Activated CD4-positive, CD25-positive, alpha-beta regulatory T cell treated with anti-CD3 and anti-CD28 coated beads, Interleukin-2, amount 50 U/mL, for 24 hours (primary cell): ENCODE measurements at regions not wholly inside any gene's neighbourhood (a gene's known extent, or its start where the extent isn't known, plus 50 kb on each side); places are given as distances from the start of the nearest gene placed in this dataset.

Source experiments
- ATAC-seq, 2 donors: fragments of 150-1000 bp; cut with Tn5 transposase; one replicate each; pipeline ENCODE4 v1.10.0; 2021; ENCODE audit warnings: mild to moderate bottlenecking in 1 of 2, moderate library complexity in 1 of 2

- no peak for ATAC-seq
These were observed 277.8 kb downstream of the POU4F1 start for GRCh38 chr13:78325585-78325984.

GRCh38 chr13:78323848-78324247 lies 279.5 kb downstream of the POU4F1 start:
- no peak for ATAC-seq

GRCh38 chr13:78323040-78323439 lies 280.3 kb downstream of the POU4F1 start:
- ATAC-seq, result no peak

- ATAC-seq, result no peak
These were observed 284.2 kb downstream of the POU4F1 start for GRCh38 chr13:78319101-78319627.

- ATAC-seq, result no peak
These were observed 286.3 kb downstream of the POU4F1 start for GRCh38 chr13:78317030-78317429.

GRCh38 chr13:78309497-78310180 lies 293.7 kb downstream of the POU4F1 start:
- ATAC-seq, result no peak

GRCh38 chr13:78306519-78307206 lies 296.7 kb downstream of the POU4F1 start:
- ATAC-seq, result no peak

GRCh38 chr13:78305171-78305570 lies 298.2 kb downstream of the POU4F1 start:
- ATAC-seq, result no peak

- ATAC-seq, result no peak
These were observed 303.3 kb downstream of the POU4F1 start for GRCh38 chr13:78299832-78300623.

GRCh38 chr13:78298657-78299056 lies 304.7 kb downstream of the POU4F1 start:
- ATAC-seq, result no peak

- ATAC-seq, result no peak
These were observed 316.6 kb downstream of the POU4F1 start for GRCh38 chr13:78286748-78287147.

GRCh38 chr13:78265098-78265497 lies 338.3 kb downstream of the POU4F1 start:
- no peak for ATAC-seq

- no peak for ATAC-seq
These were observed 339.7 kb upstream of the EDNRB start for GRCh38 chr13:78258304-78258703.

- no peak for ATAC-seq
These were observed 337.9 kb upstream of the EDNRB start for GRCh38 chr13:78256484-78256883.

GRCh38 chr13:78254113-78254512 lies 335.5 kb upstream of the EDNRB start:
- no peak for ATAC-seq

GRCh38 chr13:78247362-78247761 lies 328.7 kb upstream of the EDNRB start:
- no peak for ATAC-seq

- ATAC-seq, result no peak
These were observed 322.8 kb upstream of the EDNRB start for GRCh38 chr13:78241278-78241919.

- no peak for ATAC-seq
These were observed 321.1 kb upstream of the EDNRB start for GRCh38 chr13:78239714-78240113.

GRCh38 chr13:78238911-78239310 lies 320.3 kb upstream of the EDNRB start:
- ATAC-seq, result no peak

GRCh38 chr13:78228940-78229339 lies 310.3 kb upstream of the EDNRB start:
- no peak for ATAC-seq

GRCh38 chr13:78228211-78228610 lies 309.6 kb upstream of the EDNRB start:
- no peak for ATAC-seq

GRCh38 chr13:78227709-78228108 lies 309.1 kb upstream of the EDNRB start:
- ATAC-seq, result no peak
